Endothelial cell of umbilical vein (primary cell): ENCODE measurements at regions not wholly inside any gene's neighbourhood (a gene's known extent, or its start where the extent isn't known, plus 50 kb on each side); places are given as distances from the start of the nearest gene placed in this dataset.

Experiments
- BruUV-seq: library from RNA; stranded (reverse); fragments of 400-500 nt; replicated peaks from 2 replicates; lab custom pipeline; 2021; lab: Mats Ljungman, UMichigan
- CTCF ChIA-PET: fragments of 300-600, 350-600 bp; sonication (Branson Sonifier 250); formaldehyde crosslinking; loops from one replicate; lab custom pipeline; 2021; ENCODE audit warnings: antibody characterized with exemption, inconsistent platforms; lab: Charles Lee
- POLR2A ChIA-PET: fragments of 300-600, 350-600 bp; sonication (Branson Sonifier 250); formaldehyde crosslinking; loops from one replicate; lab custom pipeline; 2021; ENCODE audit warnings: antibody characterized with exemption, inconsistent platforms; lab: Charles Lee
- DNase-seq: peaks from one replicate; pipeline ENCODE4 v3.0.0-alpha.2; 2011; ENCODE audit warnings: low read depth, low spot score
- FAIRE-seq: peaks from 2 replicates; lab custom pipeline; 2011; peaks lifted over from hg19 to GRCh38; lab: Jason Lieb, UNC
- H2AFZ ChIP-seq: 2 replicates; pipeline ENCODE4 v1.6.0; 2012; ENCODE audit warnings: low read depth, low read length, control low read depth, inconsistent platforms
- H3K27ac ChIP-seq: 2 replicates; pipeline ENCODE4 v1.5.1; 2011; ENCODE audit warnings: low read depth, mild to moderate bottlenecking, control low read depth, low read length, moderate library complexity; ENCODE audit not compliant: insufficient read depth
- H3K27me3 ChIP-seq, 2 experiments: 2 replicates each; pipeline versions ENCODE4 v1.6.0 to v1.6.1; 2011; ENCODE audit warnings: low read length in 2 of 2, mixed read lengths in 1 of 2; ENCODE audit not compliant: control insufficient read depth in 2 of 2, insufficient read depth in 2 of 2
- H3K36me3 ChIP-seq, 2 experiments: 2 replicates in 1 of 2; 3 replicates in 1 of 2; pipeline ENCODE4 v1.5.1; 2011; ENCODE audit warnings: low read length in 2 of 2, mild to moderate bottlenecking in 1 of 2, moderate library complexity in 1 of 2; ENCODE audit not compliant: control insufficient read depth in 2 of 2, insufficient read depth in 2 of 2; ENCODE audit errors: extremely low read depth in 1 of 2
- H3K4me1 ChIP-seq: 3 replicates; pipeline ENCODE4 v1.5.1; 2011; ENCODE audit warnings: mild to moderate bottlenecking, low read length; ENCODE audit not compliant: control insufficient read depth, insufficient read depth; ENCODE audit errors: extremely low read depth
- H3K4me2 ChIP-seq: 2 replicates; pipeline ENCODE4 v1.6.1; 2011; ENCODE audit warnings: low read length, control low read depth, mixed read lengths; ENCODE audit not compliant: insufficient read depth
- H3K4me3 ChIP-seq, 3 experiments: fragments of 200-600 bp in 1 of 3; sonication (generic), shearing (Covaris generic) in 1 of 3; replicated peaks in 1 of 3; 2 replicates each; pipeline ENCODE4 v1.5.1; 2011 to 2016; ENCODE audit warnings: control low read depth in 3 of 3, low read length in 3 of 3, mild to moderate bottlenecking in 2 of 3, inconsistent platforms in 1 of 3, low read depth in 1 of 3, moderate library complexity in 1 of 3; ENCODE audit not compliant: insufficient read depth in 1 of 3
- H3K79me2 ChIP-seq: 2 replicates; pipeline ENCODE4 v1.6.0; 2012; ENCODE audit warnings: low read length, inconsistent platforms; ENCODE audit not compliant: control insufficient read depth, insufficient read depth
- H3K9ac ChIP-seq: replicated peaks from 2 replicates; pipeline ENCODE3; 2011; ENCODE audit warnings: low read length, control low read depth; ENCODE audit not compliant: insufficient read depth; ENCODE audit errors: extremely low read depth
- H3K9me1 ChIP-seq: replicated peaks from 3 replicates; pipeline ENCODE4 v1.6.0; 2011; ENCODE audit warnings: mild to moderate bottlenecking, low read length; ENCODE audit not compliant: control insufficient read depth, insufficient read depth; ENCODE audit errors: extremely low read depth
- H3K9me3 ChIP-seq: replicated peaks from 2 replicates; pipeline ENCODE4 v1.5.1; 2012; ENCODE audit warnings: low read length, inconsistent platforms; ENCODE audit not compliant: control insufficient read depth, insufficient read depth
- H4K20me1 ChIP-seq: replicated peaks from 2 replicates; pipeline ENCODE3; 2011; ENCODE audit warnings: mild to moderate bottlenecking, low read length; ENCODE audit not compliant: control insufficient read depth, insufficient read depth; ENCODE audit errors: extremely low read depth
- EZH2 ChIP-seq: IDR thresholded peaks from 2 replicates; pipeline ENCODE4 v1.6.1; 2012; ENCODE audit warnings: borderline replicate concordance, low read depth, mild to moderate bottlenecking, moderate library complexity, low read length, inconsistent platforms; ENCODE audit not compliant: severe bottlenecking
- FOS ChIP-seq: IDR thresholded peaks from 2 replicates; pipeline ENCODE4 v1.6.1; 2011; ENCODE audit warnings: mild to moderate bottlenecking, low read length, moderate library complexity, borderline replicate concordance; ENCODE audit not compliant: insufficient read depth
- GATA2 ChIP-seq: IDR thresholded peaks from 2 replicates; pipeline ENCODE4 v1.7.0; 2011; ENCODE audit warnings: low read depth, mild to moderate bottlenecking, moderate library complexity, mixed read lengths, low read length; ENCODE audit not compliant: insufficient read length, insufficient read depth
- JUN ChIP-seq: IDR thresholded peaks from 2 replicates; pipeline ENCODE4 v1.6.1; 2011; ENCODE audit warnings: borderline replicate concordance, low read depth; ENCODE audit not compliant: insufficient read length, insufficient read depth
- MYC ChIP-seq: IDR thresholded peaks from one replicate; pipeline ENCODE4 v1.6.1; 2011; ENCODE audit warnings: mild to moderate bottlenecking, low read depth, low read length
- POLR2A ChIP-seq: IDR thresholded peaks from 2 replicates; pipeline ENCODE4 v1.6.1; 2012; ENCODE audit warnings: low read depth, mild to moderate bottlenecking, control low read depth, low read length
- POLR2AphosphoS5 ChIP-seq: IDR thresholded peaks from 2 replicates; pipeline ENCODE4 v1.6.1; 2012; ENCODE audit warnings: low read depth, mild to moderate bottlenecking, control low read depth, low read length, moderate library complexity; ENCODE audit not compliant: insufficient read depth
- dilution Hi-C: fragments of 300-500 bp; cut with MboI; formaldehyde crosslinking; loops from one replicate; pipeline ENCODE4 v1.15.0; 2019; ENCODE audit warnings: low sequenced_read_pairs; ENCODE audit not compliant: extremely low pct_ligation_motif_present
- intact Hi-C: fragments of 100-400 bp; cut with micrococcal nuclease; formaldehyde crosslinking; loops from one replicate; pipeline ENCODE4 v1.10.0; 2022
- TF ChIP-seq, protein P1 (sequence below): IDR thresholded peaks from 2 replicates; pipeline ENCODE4 v1.6.1; 2011; ENCODE audit not compliant: insufficient read depth, insufficient read length
- TF ChIP-seq, protein P2 (sequence below), 2 donors: IDR thresholded peaks; 1 replicate in 1 of 2; 2 replicates in 1 of 2; pipeline ENCODE4 v1.5.1; 2011; ENCODE audit warnings: low read length in 2 of 2, mild to moderate bottlenecking in 2 of 2, moderate library complexity in 2 of 2, control low read depth in 1 of 2, inconsistent platforms in 1 of 2, low read depth in 1 of 2; ENCODE audit not compliant: insufficient read depth in 1 of 2; ENCODE audit errors: extremely low read depth in 1 of 2

DNA sequence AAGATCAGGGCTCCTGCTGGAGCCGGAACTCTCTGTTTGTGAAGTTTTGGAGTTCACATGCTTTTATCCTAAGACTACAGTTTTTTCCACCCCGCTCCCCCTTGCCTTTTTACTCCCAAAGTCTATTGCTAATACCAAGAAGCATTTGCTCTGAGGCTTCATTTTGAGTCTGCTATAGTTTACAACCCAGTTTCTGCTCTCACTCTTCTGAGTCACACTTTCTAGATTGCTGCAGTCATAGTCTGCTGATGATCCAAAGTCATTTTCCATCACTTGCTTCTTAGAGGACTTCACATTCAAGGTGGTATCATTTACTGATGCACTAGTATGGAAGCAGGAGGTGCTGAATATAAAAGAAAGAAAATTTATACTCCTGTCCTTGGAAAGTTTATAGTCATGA is 937.4 kb downstream of the IGSF11 start:
- no peak overlapping the region for H3K4me2 ChIP-seq
- TF ChIP-seq, protein P1, sequence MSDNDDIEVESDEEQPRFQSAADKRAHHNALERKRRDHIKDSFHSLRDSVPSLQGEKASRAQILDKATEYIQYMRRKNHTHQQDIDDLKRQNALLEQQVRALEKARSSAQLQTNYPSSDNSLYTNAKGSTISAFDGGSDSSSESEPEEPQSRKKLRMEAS, result no peak
- no peak for TF ChIP-seq FOS
- TF ChIP-seq, protein P2, sequence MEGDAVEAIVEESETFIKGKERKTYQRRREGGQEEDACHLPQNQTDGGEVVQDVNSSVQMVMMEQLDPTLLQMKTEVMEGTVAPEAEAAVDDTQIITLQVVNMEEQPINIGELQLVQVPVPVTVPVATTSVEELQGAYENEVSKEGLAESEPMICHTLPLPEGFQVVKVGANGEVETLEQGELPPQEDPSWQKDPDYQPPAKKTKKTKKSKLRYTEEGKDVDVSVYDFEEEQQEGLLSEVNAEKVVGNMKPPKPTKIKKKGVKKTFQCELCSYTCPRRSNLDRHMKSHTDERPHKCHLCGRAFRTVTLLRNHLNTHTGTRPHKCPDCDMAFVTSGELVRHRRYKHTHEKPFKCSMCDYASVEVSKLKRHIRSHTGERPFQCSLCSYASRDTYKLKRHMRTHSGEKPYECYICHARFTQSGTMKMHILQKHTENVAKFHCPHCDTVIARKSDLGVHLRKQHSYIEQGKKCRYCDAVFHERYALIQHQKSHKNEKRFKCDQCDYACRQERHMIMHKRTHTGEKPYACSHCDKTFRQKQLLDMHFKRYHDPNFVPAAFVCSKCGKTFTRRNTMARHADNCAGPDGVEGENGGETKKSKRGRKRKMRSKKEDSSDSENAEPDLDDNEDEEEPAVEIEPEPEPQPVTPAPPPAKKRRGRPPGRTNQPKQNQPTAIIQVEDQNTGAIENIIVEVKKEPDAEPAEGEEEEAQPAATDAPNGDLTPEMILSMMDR (IDR thresholded peaks at IDR 0.05; ENCODE audit: extremely low read depth in 1 of 2, insufficient read depth in 1 of 2, low read depth in 1 of 2, low read length in 2 of 2), result no peak
- TF ChIP-seq EZH2, result no peak
- TF ChIP-seq MYC, result no peak
- no peak for TF ChIP-seq POLR2AphosphoS5
- no peak for TF ChIP-seq POLR2A
- TF ChIP-seq GATA2, result no peak
- TF ChIP-seq JUN, result no peak
- H3K9me1 ChIP-seq, result no peaks in the 10 kb centered on the region
- no peak for FAIRE-seq
- no peaks in the 10 kb centered on the region for H3K36me3 ChIP-seq
- no peak overlapping the region for H2AFZ ChIP-seq
- H3K79me2 ChIP-seq, result no peaks in the 10 kb centered on the region
- no peaks in the 10 kb centered on the region for H4K20me1 ChIP-seq
- H3K9me3 ChIP-seq, result no peaks in the 10 kb centered on the region
- no peak overlapping the region for H3K27ac ChIP-seq
- CTCF ChIA-PET, result no interaction called here
- dilution Hi-C loops, result no loop called here
- intact Hi-C loops, result no loop called here
- no TSS peak for BruUV-seq
- H3K4me1 ChIP-seq, result no peaks in the 10 kb centered on the region
- H3K27me3 ChIP-seq, result no peaks in the 10 kb centered on the region
- POLR2A ChIA-PET, result no interaction called here
- no peak for DNase-seq
- H3K9ac ChIP-seq, result no peak overlapping the region
- H3K4me3 ChIP-seq, result no peak overlapping the region
